Smooth muscle cell (in vitro differentiated cells): ENCODE measurements at regions not wholly inside any gene's neighbourhood (a gene's known extent, or its start where the extent isn't known, plus 50 kb on each side); places are given as distances from the start of the nearest gene placed in this dataset.

Experiments used
- DNase-seq: peaks from one replicate; lab custom pipeline; 2025; ENCODE audit not compliant: unreplicated experiment; lab: John Stamatoyannopoulos, UW
- H2AFZ ChIP-seq: fragments of 200-600 bp; sonication (generic); 2 replicates; pipeline ENCODE4 v1.6.0; 2016; ENCODE audit warnings: antibody characterized with exemption, low read depth, mild to moderate bottlenecking
- H3F3A ChIP-seq: fragments of 200-600 bp; sonication (generic); 2 replicates; pipeline ENCODE4 v1.6.0; 2017; ENCODE audit warnings: antibody characterized with exemption, low read depth
- H3K27ac ChIP-seq: fragments of 200-600 bp; sonication (generic); 2 replicates; pipeline ENCODE4 v1.5.1; 2016; ENCODE audit warnings: low read depth, mild to moderate bottlenecking
- H3K27me3 ChIP-seq: fragments of 200-600 bp; sonication (generic); 2 replicates; pipeline ENCODE4 v1.6.1; 2016; ENCODE audit warnings: low read depth, mild to moderate bottlenecking
- H3K36me3 ChIP-seq: fragments of 200-600 bp; sonication (generic); 2 replicates; pipeline ENCODE4 v1.5.1; 2016; ENCODE audit warnings: low read depth
- H3K4me1 ChIP-seq: fragments of 200-600 bp; sonication (generic); 2 replicates; pipeline ENCODE4 v1.5.1; 2016; ENCODE audit warnings: low read depth
- H3K4me2 ChIP-seq: fragments of 200-600 bp; sonication (generic); 2 replicates; pipeline ENCODE4 v1.6.0; 2016; ENCODE audit warnings: mild to moderate bottlenecking
- H3K4me3 ChIP-seq: fragments of 200-600 bp; sonication (generic); 2 replicates; pipeline ENCODE4 v1.5.1; 2016; ENCODE audit warnings: mild to moderate bottlenecking
- H3K79me2 ChIP-seq: fragments of 200-600 bp; sonication (generic); 2 replicates; pipeline ENCODE4 v1.6.0; 2016; ENCODE audit warnings: low read depth, mild to moderate bottlenecking
- H3K9ac ChIP-seq: fragments of 200-600 bp; sonication (generic); 2 replicates; pipeline ENCODE4 v1.6.0; 2016; ENCODE audit warnings: low read depth
- H3K9me3 ChIP-seq: fragments of 200-600 bp; sonication (generic); replicated peaks from 2 replicates; pipeline ENCODE4 v1.5.1; 2016; ENCODE audit warnings: low read depth
- H4K20me1 ChIP-seq: fragments of 200-600 bp; sonication (generic); 2 replicates; pipeline ENCODE4 v1.6.0; 2016; ENCODE audit warnings: low read depth
- CTCF ChIP-seq: fragments of 200-600 bp; sonication (generic); IDR thresholded peaks from 2 replicates; pipeline ENCODE4 v1.5.1; 2017; ENCODE audit warnings: borderline replicate concordance, mild to moderate bottlenecking, antibody characterized with exemption; ENCODE audit not compliant: insufficient read depth, poor library complexity, severe bottlenecking
- WGBS: methylation state at CpG from one replicate; pipeline ENCODE4 v1.1.7; 2016; ENCODE audit warnings: low lambda C conversion rate; 5-methylcytosine and 5-hydroxymethylcytosine counted together

GRCh38 chr14:71418532-71419245 is 511.4 kb downstream of the PCNX1 start:
- H3K27me3 ChIP-seq: no peaks in the 10 kb centered on the region
- H3F3A ChIP-seq: no peaks in the 10 kb centered on the region
- H3K4me2 ChIP-seq: no peak overlapping the region
- no peaks in the 10 kb centered on the region for H3K4me1 ChIP-seq
- H3K36me3 ChIP-seq: peaks cover 7% of the 10 kb centered on the region
- H2AFZ ChIP-seq: no peak overlapping the region
- H3K9me3 ChIP-seq: peaks cover under 1% of the 10 kb centered on the region
- no peak overlapping the region for H3K4me3 ChIP-seq
- H3K27ac ChIP-seq: no peak overlapping the region
- H3K9ac ChIP-seq: no peak overlapping the region
- no peak for TF ChIP-seq CTCF
- peaks cover 61% of the 10 kb centered on the region for H3K79me2 ChIP-seq
- H4K20me1 ChIP-seq: peaks cover 63% of the 10 kb centered on the region
- DNase-seq: no peak
- WGBS: 89% methylated on average over 10 of the region's 10 CpGs

- DNase-seq: no peak
- Histone ChIP-seq H3K4me2 (no peak overlapping the region), H3K79me2 (peaks cover 82% of the 10 kb centered on the region), H3K4me1 (no peaks in the 10 kb centered on the region), H3F3A (no peaks in the 10 kb centered on the region), H3K4me3 (no peak overlapping the region), H3K27me3 (no peaks in the 10 kb centered on the region), H2AFZ (no peak overlapping the region), H3K36me3 (peaks cover 19% of the 10 kb centered on the region), H3K9me3 (peaks cover 15% of the 10 kb centered on the region), H4K20me1 (peaks cover 28% of the 10 kb centered on the region), H3K9ac (no peak overlapping the region), H3K27ac (no peak overlapping the region)
- WGBS: 99% methylated on average over 2 of the region's 2 CpGs
- no peak for TF ChIP-seq CTCF
These were observed 508.7 kb upstream of the RGS6 start for GRCh38 chr14:71423481-71423880.

- H3K27me3 ChIP-seq: no peaks in the 10 kb centered on the region
- DNase-seq: no peak
- H3K27ac ChIP-seq: no peak overlapping the region
- no peak overlapping the region for H3K9ac ChIP-seq
- H2AFZ ChIP-seq: no peak overlapping the region
- TF ChIP-seq CTCF: no peak
- peaks cover 94% of the 10 kb centered on the region for H3K79me2 ChIP-seq
- H3F3A ChIP-seq: no peaks in the 10 kb centered on the region
- no peak overlapping the region for H3K4me3 ChIP-seq
- H3K4me1 ChIP-seq: no peaks in the 10 kb centered on the region
- H3K36me3 ChIP-seq: peaks cover 19% of the 10 kb centered on the region
- no peak overlapping the region for H3K4me2 ChIP-seq
- H3K9me3 ChIP-seq: peaks cover 15% of the 10 kb centered on the region
- H4K20me1 ChIP-seq: peaks cover 33% of the 10 kb centered on the region
These were observed 507.3 kb upstream of the RGS6 start for GRCh38 chr14:71424941-71425340.

GRCh38 chr14:71426001-71426400 is 506.2 kb upstream of the RGS6 start:
- Histone ChIP-seq H3K4me1 (no peaks in the 10 kb centered on the region), H3K9ac (no peak overlapping the region), H2AFZ (no peak overlapping the region), H3K4me3 (no peak overlapping the region), H3K27ac (no peak overlapping the region), H3K4me2 (no peak overlapping the region), H3K79me2 (peaks cover 95% of the 10 kb centered on the region), H3K9me3 (peaks cover 15% of the 10 kb centered on the region), H3K36me3 (peaks cover 19% of the 10 kb centered on the region), H3K27me3 (no peaks in the 10 kb centered on the region), H4K20me1 (peaks cover 43% of the 10 kb centered on the region), H3F3A (no peaks in the 10 kb centered on the region)
- DNase-seq: no peak
- no peak for TF ChIP-seq CTCF
- WGBS: 98% methylated on average over 2 of the region's 2 CpGs
